SU-DHL-6 (cell line): ENCODE measurements at regions not wholly inside any gene's neighbourhood (a gene's known extent, or its start where the extent isn't known, plus 50 kb on each side); places are given as distances from the start of the nearest gene placed in this dataset.

Experiments used
- H2AFZ ChIP-seq: fragments of 200-600 bp; sonication (generic); 2 replicates; pipeline ENCODE4 v1.6.1; 2014; ENCODE audit warnings: low read depth, mild to moderate bottlenecking, moderate library complexity, mixed read lengths, antibody characterized with exemption, low read length; ENCODE audit not compliant: severe bottlenecking
- H3F3A ChIP-seq: fragments of 200-600 bp; shearing (Covaris generic); 2 replicates; pipeline ENCODE4 v1.6.0; 2016; ENCODE audit warnings: antibody characterized with exemption, mild to moderate bottlenecking; ENCODE audit not compliant: insufficient read depth
- H3K27ac ChIP-seq: fragments of 200-600 bp; sonication (generic); 2 replicates; pipeline ENCODE4 v1.5.1; 2016; ENCODE audit warnings: low read depth, mild to moderate bottlenecking, low read length, moderate library complexity, mixed read lengths
- H3K27me3 ChIP-seq: fragments of 200-600 bp; sonication (generic), shearing (Covaris generic); 2 replicates; pipeline ENCODE4 v1.6.0; 2014; ENCODE audit warnings: mild to moderate bottlenecking, low read length
- H3K36me3 ChIP-seq: fragments of 200-600 bp; sonication (generic); 2 replicates; pipeline ENCODE4 v1.6.1; 2014; ENCODE audit warnings: mild to moderate bottlenecking, low read length, mixed read lengths
- H3K4me2 ChIP-seq: fragments of 300-600, 200-600 bp; shearing (Covaris generic), sonication (generic); 2 replicates; pipeline ENCODE4 v1.6.0; 2014; ENCODE audit warnings: low read length, low read depth, mild to moderate bottlenecking; ENCODE audit not compliant: poor library complexity, severe bottlenecking
- H3K4me3 ChIP-seq: fragments of 200-600 bp; sonication (generic); 2 replicates; pipeline ENCODE4 v1.5.1; 2014; ENCODE audit warnings: antibody characterized with exemption, low read length, mild to moderate bottlenecking, mixed read lengths; ENCODE audit not compliant: insufficient read depth, poor library complexity, severe bottlenecking
- H3K79me2 ChIP-seq: fragments of 200-600 bp; sonication (generic); 2 replicates; pipeline ENCODE4 v1.6.1; 2014; ENCODE audit warnings: mild to moderate bottlenecking, low read length, moderate library complexity; ENCODE audit not compliant: insufficient read depth
- H3K9ac ChIP-seq: fragments of 200-600 bp; sonication (generic); 2 replicates; pipeline ENCODE4 v1.7.0; 2014; ENCODE audit warnings: mild to moderate bottlenecking, low read length
- H3K9me2 ChIP-seq: fragments of 200-600 bp; sonication (generic); replicated peaks from 2 replicates; pipeline ENCODE4 v1.6.1; 2014; ENCODE audit warnings: low read length; ENCODE audit not compliant: insufficient read depth
- H3K9me3 ChIP-seq: fragments of 200-600 bp; sonication (generic); 2 replicates; pipeline ENCODE4 v1.6.1; 2014; ENCODE audit warnings: low read length, mixed read lengths; ENCODE audit not compliant: insufficient read depth
- H4K20me1 ChIP-seq: fragments of 200-600 bp; sonication (generic); 2 replicates; pipeline ENCODE4 v1.6.1; 2014; ENCODE audit warnings: low read depth, mild to moderate bottlenecking, antibody characterized with exemption, low read length, moderate library complexity, mixed read lengths
- CTCF ChIP-seq: fragments of 200-600 bp; sonication (generic); IDR thresholded peaks from one replicate; pipeline ENCODE4 v1.5.1; 2017; ENCODE audit warnings: antibody characterized with exemption, mild to moderate bottlenecking, low read length, moderate library complexity; ENCODE audit not compliant: insufficient read depth, poor library complexity, severe bottlenecking
- EZH2phosphoT487 ChIP-seq: fragments of 200-600 bp; sonication (generic), shearing (Covaris generic); conservative IDR thresholded peaks from 2 replicates; pipeline ENCODE4 v1.6.1; 2018; ENCODE audit warnings: mild to moderate bottlenecking, antibody characterized with exemption, low read length, moderate library complexity, mixed read lengths

GRCh38 chr22:27510024-27510423 is 291.5 kb downstream of the MN1 start:
- Histone ChIP-seq H3K9me3 (no peaks in the 10 kb centered on the region), H3K27me3 (no peaks in the 10 kb centered on the region), H3K27ac (no peak overlapping the region), H3K79me2 (no peaks in the 10 kb centered on the region), H3K4me2 (no peak overlapping the region), H3K36me3 (no peaks in the 10 kb centered on the region), H3K9me2 (no peaks in the 10 kb centered on the region), H2AFZ (no peak overlapping the region), H3F3A (no peaks in the 10 kb centered on the region), H3K9ac (no peak overlapping the region), H4K20me1 (no peaks in the 10 kb centered on the region), H3K4me3 (no peak overlapping the region)
- TF ChIP-seq CTCF (no peak), EZH2phosphoT487 (no peak)

GRCh38 chr22:27512283-27512761 is 289.2 kb downstream of the MN1 start:
- H3K4me2 ChIP-seq, result no peak overlapping the region
- no peak overlapping the region for H3K27ac ChIP-seq
- H2AFZ ChIP-seq, result no peak overlapping the region

GRCh38 chr22:27513021-27513420 is 288.5 kb downstream of the MN1 start:
- Histone ChIP-seq H3K9me3 (no peaks in the 10 kb centered on the region), H3K9me2 (no peaks in the 10 kb centered on the region), H2AFZ (no peak overlapping the region), H3K27me3 (no peaks in the 10 kb centered on the region), H3K4me3 (no peak overlapping the region), H3F3A (no peaks in the 10 kb centered on the region), H3K4me2 (no peak overlapping the region), H3K36me3 (no peaks in the 10 kb centered on the region), H3K9ac (no peak overlapping the region), H4K20me1 (no peaks in the 10 kb centered on the region), H3K79me2 (no peaks in the 10 kb centered on the region), H3K27ac (no peak overlapping the region)
- TF ChIP-seq EZH2phosphoT487 (no peak), CTCF (no peak)

More at GRCh38 chr22:27512283-27512761, 289.2 kb downstream of the MN1 start:
- Histone ChIP-seq H3K36me3 (no peaks in the 10 kb centered on the region), H3K4me3 (no peak overlapping the region), H3K9me2 (no peaks in the 10 kb centered on the region), H4K20me1 (no peaks in the 10 kb centered on the region), H3K9ac (no peak overlapping the region), H3K27me3 (no peaks in the 10 kb centered on the region), H3F3A (no peaks in the 10 kb centered on the region), H3K79me2 (no peaks in the 10 kb centered on the region), H3K9me3 (no peaks in the 10 kb centered on the region)
- TF ChIP-seq CTCF (no peak), EZH2phosphoT487 (no peak)
